Mucosa of descending colon (tissue), 3 donors: ENCODE measurements at regions not wholly inside any gene's neighbourhood (a gene's known extent, or its start where the extent isn't known, plus 50 kb on each side); places are given as distances from the start of the nearest gene placed in this dataset.

Source experiments
- ATAC-seq: fragments of 200-7000 bp; cut with Tn5 transposase; one replicate; pipeline ENCODE4 v1.9.1; 2020; ENCODE audit warnings: mild to moderate bottlenecking, moderate library complexity
- DNase-seq, 3 donors: peaks; one replicate each; pipeline ENCODE4 v3.0.0-alpha.2; 2020
- H3K36me3 ChIP-seq: fragments of 200-600 bp; one replicate; pipeline ENCODE4 v1.8.0; 2021; ENCODE audit warnings: low read depth, mild to moderate bottlenecking
- H3K4me1 ChIP-seq: fragments of 200-600 bp; one replicate; pipeline ENCODE4 v1.8.0; 2021; ENCODE audit warnings: low read depth, mild to moderate bottlenecking
- H3K4me3 ChIP-seq: fragments of 200-600 bp; one replicate; pipeline ENCODE4 v1.8.0; 2021; ENCODE audit warnings: mild to moderate bottlenecking
- H3K9me3 ChIP-seq: fragments of 200-600 bp; one replicate; pipeline ENCODE4 v1.8.0; 2021; ENCODE audit warnings: mild to moderate bottlenecking
- intact Hi-C, 2 donors: fragments of 100-400 bp; cut with DNase I in 1 of 2; cut with micrococcal nuclease in 1 of 2; formaldehyde crosslinking; loops; one replicate each; pipeline versions ENCODE4 v1.11.0 to v1.11.1; 2022; cut with DNase I, micrococcal nuclease
- TF ChIP-seq, protein P1 (sequence below): fragments of 200-600 bp; IDR thresholded peaks from one replicate; pipeline ENCODE4 v1.8.0; 2022; ENCODE audit warnings: antibody characterized with exemption, mild to moderate bottlenecking
- donor health status: DM: no; HTN: no; CAD: no; lungs with moderate emphysema.
- donor health status: DM: no; HTN: no; CAD: no.
- donor health status: DM: no; HTN: yes; CAD: no.

DNA sequence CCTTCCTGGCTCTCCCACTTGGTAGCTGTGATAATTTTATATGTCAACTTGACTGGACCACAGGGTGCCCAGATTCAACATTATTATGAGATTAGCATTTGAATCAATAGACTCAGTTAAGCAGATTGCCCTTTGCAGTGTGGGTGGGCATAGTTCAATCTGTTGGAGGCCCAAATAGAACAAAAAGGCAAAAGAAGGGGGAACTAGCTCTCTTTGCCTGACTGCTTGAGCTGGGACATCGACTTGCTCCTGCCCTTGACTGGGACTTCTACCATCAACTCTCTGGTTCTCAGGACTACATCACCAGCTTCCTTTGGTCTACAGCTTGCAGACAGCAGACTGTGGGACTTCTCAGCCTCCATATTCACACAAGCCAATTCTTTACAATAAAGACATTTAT is 1189.2 kb downstream of the BCL11B start:
- intact Hi-C loops: no loop called here
- Histone ChIP-seq H3K4me1 (no peaks in the 10 kb centered on the region), H3K9me3 (no peaks in the 10 kb centered on the region), H3K36me3 (no peaks in the 10 kb centered on the region), H3K4me3 (no peak overlapping the region)
- ATAC-seq (no peak), DNase-seq (no peak)
- TF ChIP-seq, protein P1, sequence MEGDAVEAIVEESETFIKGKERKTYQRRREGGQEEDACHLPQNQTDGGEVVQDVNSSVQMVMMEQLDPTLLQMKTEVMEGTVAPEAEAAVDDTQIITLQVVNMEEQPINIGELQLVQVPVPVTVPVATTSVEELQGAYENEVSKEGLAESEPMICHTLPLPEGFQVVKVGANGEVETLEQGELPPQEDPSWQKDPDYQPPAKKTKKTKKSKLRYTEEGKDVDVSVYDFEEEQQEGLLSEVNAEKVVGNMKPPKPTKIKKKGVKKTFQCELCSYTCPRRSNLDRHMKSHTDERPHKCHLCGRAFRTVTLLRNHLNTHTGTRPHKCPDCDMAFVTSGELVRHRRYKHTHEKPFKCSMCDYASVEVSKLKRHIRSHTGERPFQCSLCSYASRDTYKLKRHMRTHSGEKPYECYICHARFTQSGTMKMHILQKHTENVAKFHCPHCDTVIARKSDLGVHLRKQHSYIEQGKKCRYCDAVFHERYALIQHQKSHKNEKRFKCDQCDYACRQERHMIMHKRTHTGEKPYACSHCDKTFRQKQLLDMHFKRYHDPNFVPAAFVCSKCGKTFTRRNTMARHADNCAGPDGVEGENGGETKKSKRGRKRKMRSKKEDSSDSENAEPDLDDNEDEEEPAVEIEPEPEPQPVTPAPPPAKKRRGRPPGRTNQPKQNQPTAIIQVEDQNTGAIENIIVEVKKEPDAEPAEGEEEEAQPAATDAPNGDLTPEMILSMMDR: no peak

DNA sequence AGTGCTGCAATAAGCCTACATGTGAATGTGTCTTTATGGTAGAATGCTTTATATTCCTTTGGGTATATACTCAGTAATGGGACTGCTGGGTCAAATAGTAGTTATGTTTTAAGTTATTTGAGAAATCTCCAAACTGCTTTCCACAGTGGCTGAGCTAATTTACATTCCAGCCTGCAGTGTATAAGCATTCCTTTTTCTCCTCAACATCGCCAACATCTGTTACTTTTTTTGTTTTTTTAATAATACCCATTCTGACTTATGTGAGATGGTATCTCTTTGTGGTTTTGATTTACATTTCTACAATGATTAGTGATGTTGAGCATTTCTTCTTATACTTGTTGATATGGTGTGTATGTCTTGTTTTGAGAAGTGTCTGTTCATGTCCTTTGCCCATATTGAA is 1186.2 kb downstream of the BCL11B start:
- Histone ChIP-seq H3K9me3 (no peaks in the 10 kb centered on the region), H3K36me3 (no peaks in the 10 kb centered on the region), H3K4me1 (no peaks in the 10 kb centered on the region), H3K4me3 (no peak overlapping the region)
- TF ChIP-seq, protein P1: no peak
- DNase-seq (no peak), ATAC-seq (no peak)
- intact Hi-C loops: no loop called here

DNA sequence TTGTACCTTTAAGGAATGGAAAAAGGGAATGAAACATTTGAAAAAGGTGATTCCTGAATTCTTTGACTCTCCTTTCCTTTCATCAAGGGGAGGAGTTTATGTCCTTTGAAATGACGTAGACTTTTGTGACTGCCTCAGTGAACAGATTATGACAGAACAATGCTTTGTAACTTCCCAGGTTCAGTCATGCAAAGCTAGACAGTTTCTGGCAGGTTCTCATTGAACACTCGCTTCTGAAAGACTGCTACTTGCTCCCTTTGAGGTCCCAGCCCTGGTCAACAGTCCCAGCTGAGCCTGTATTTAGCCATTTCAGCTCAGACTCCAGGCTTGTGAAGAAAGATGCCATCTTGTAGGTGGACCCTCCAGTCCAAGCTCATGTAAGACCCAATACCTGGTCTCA is 1178.9 kb downstream of the BCL11B start:
- intact Hi-C loops: no loop called here
- TF ChIP-seq, protein P1: no peak
- Histone ChIP-seq H3K9me3 (no peaks in the 10 kb centered on the region), H3K36me3 (no peaks in the 10 kb centered on the region), H3K4me1 (no peaks in the 10 kb centered on the region), H3K4me3 (no peak overlapping the region)
- ATAC-seq (no peak), DNase-seq (no peak)

DNA sequence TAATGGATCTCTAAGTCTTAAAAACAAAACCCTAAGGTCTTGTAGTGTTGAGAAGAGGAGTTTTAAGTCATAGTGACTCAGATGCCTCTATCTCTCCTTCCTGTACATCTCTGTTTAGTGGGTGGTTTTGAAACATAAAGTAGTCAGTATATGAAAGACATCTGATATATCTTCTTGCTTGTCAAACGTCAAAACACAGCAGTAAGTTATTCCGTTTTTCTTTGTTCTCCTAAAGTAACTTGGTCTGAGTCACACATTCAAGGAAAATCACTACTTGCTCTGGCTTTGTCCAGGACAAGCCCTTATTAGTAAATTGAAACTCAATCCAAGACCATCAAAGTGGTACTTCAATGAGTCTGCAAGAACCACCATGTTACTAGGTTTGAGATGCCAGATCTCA is 1172.5 kb downstream of the BCL11B start:
- no peaks in the 10 kb centered on the region for H3K4me1 ChIP-seq
- no peaks in the 10 kb centered on the region for H3K9me3 ChIP-seq
- TF ChIP-seq, protein P1: no peak
- no peak for ATAC-seq
- intact Hi-C loops: no loop called here
- no peaks in the 10 kb centered on the region for H3K36me3 ChIP-seq
- no peak for DNase-seq
- no peak overlapping the region for H3K4me3 ChIP-seq

DNA sequence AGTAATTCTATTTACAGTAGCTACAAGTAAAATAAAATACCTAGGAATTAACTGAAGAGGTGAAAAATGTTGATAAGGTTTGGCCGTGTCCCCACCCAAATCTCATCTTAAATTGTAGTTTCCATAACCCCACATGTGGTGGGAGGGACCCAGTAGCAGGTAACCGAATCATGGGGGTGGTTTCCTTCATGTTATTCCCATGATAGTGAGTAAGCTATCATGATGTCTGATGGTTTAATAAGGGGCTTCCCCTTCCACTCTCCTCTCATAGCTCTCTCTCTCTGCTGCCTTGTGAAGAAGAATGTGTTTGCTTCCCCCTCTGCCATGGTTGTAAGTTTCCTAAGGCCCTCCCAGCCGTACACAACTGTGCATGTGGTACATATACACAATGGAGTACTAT is 1170.7 kb downstream of the BCL11B start:
- intact Hi-C loops: no loop called here
- TF ChIP-seq, protein P1: no peak
- H3K4me3 ChIP-seq: no peak overlapping the region
- no peak for ATAC-seq
- no peaks in the 10 kb centered on the region for H3K9me3 ChIP-seq
- H3K4me1 ChIP-seq: no peaks in the 10 kb centered on the region
- DNase-seq: no peak
- no peaks in the 10 kb centered on the region for H3K36me3 ChIP-seq

DNA sequence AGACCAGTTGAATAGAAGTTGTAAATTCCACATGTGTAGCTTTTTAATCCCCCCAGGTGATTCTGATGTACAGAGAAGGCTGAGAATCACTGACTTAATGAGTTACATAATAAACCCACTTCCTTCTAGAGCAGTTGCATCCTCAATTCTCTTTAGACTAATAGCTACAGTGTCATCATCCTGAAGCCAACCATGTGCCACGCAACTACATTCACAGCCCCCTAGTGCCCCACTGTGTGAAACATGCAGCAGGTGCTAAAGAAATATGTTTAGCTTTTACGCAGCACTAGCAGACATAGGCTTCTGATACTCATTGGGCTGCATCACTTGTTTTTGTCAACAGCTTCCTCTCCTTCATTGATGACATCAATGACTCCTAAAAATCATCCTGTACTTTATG is 1168.3 kb downstream of the BCL11B start:
- intact Hi-C loops: no loop called here

More for the DNA sequence above, 1168.3 kb downstream of the BCL11B start:
- Histone ChIP-seq H3K4me3 (no peak overlapping the region), H3K36me3 (no peaks in the 10 kb centered on the region), H3K9me3 (no peaks in the 10 kb centered on the region), H3K4me1 (no peaks in the 10 kb centered on the region)
- no peak for ATAC-seq
- TF ChIP-seq, protein P1: no peak
- DNase-seq: no peak
